Left hindlimb (tissue), 1 donor: ENCODE measurements at regions not wholly inside any gene's neighbourhood (a gene's known extent, or its start where the extent isn't known, plus 50 kb on each side); places are given as distances from the start of the nearest gene placed in this dataset.

Experiments used
- DNase-seq: peaks from one replicate; pipeline ENCODE4 v3.0.0-alpha.2; 2018

GRCh38 chr6:120924214-120924613, 410.1 kb downstream of the TBC1D32 start:
- DNase-seq: no peak

- DNase-seq: no peak
Measured at GRCh38 chr6:120918137-120918536, 416.1 kb downstream of the TBC1D32 start.

- DNase-seq: no peak
Measured at GRCh38 chr6:120916844-120917243, 417.4 kb downstream of the TBC1D32 start.

- DNase-seq: no peak
Measured at GRCh38 chr6:120913486-120913885, 420.8 kb downstream of the TBC1D32 start.

GRCh38 chr6:120908767-120909166, 425.5 kb downstream of the TBC1D32 start:
- no peak for DNase-seq

- no peak for DNase-seq
Measured at GRCh38 chr6:120903836-120904235, 430.4 kb downstream of the TBC1D32 start.

- no peak for DNase-seq
Measured at GRCh38 chr6:120899932-120900331, 434.3 kb downstream of the TBC1D32 start.

GRCh38 chr6:120894077-120894476, 440.2 kb downstream of the TBC1D32 start:
- DNase-seq: no peak

GRCh38 chr6:120876931-120877330, 457.3 kb downstream of the TBC1D32 start:
- no peak for DNase-seq

GRCh38 chr6:120876424-120876823, 457.9 kb downstream of the TBC1D32 start:
- DNase-seq: no peak

- no peak for DNase-seq
Measured at GRCh38 chr6:120875900-120876299, 458.4 kb downstream of the TBC1D32 start.

GRCh38 chr6:120874422-120874821, 459.9 kb downstream of the TBC1D32 start:
- no peak for DNase-seq

GRCh38 chr6:120873125-120873865, 461.0 kb downstream of the TBC1D32 start:
- DNase-seq: no peak

- no peak for DNase-seq
Measured at GRCh38 chr6:120872262-120872578, 462.1 kb downstream of the TBC1D32 start.

GRCh38 chr6:120871416-120872261, 462.6 kb downstream of the TBC1D32 start:
- DNase-seq: no peak

- no peak for DNase-seq
Measured at GRCh38 chr6:120869397-120869796, 464.9 kb downstream of the TBC1D32 start.

GRCh38 chr6:120857422-120857821, 476.9 kb downstream of the TBC1D32 start:
- DNase-seq: no peak

- no peak for DNase-seq
Measured at GRCh38 chr6:120854583-120854982, 479.7 kb downstream of the TBC1D32 start.

GRCh38 chr6:120853489-120853888, 480.8 kb downstream of the TBC1D32 start:
- DNase-seq: no peak

- no peak for DNase-seq
Measured at GRCh38 chr6:120852293-120852849, 481.9 kb downstream of the TBC1D32 start.

GRCh38 chr6:120826253-120826652, 508.0 kb downstream of the TBC1D32 start:
- no peak for DNase-seq

GRCh38 chr6:120816794-120817193, 517.5 kb downstream of the TBC1D32 start:
- DNase-seq: no peak

- DNase-seq: no peak
Measured at GRCh38 chr6:120805276-120805675, 529.0 kb downstream of the TBC1D32 start.

- no peak for DNase-seq
Measured at GRCh38 chr6:120804612-120805011, 529.7 kb downstream of the TBC1D32 start.
